Left ventricle myocardium superior (tissue), 1 donor: ENCODE measurements at regions not wholly inside any gene's neighbourhood (a gene's known extent, or its start where the extent isn't known, plus 50 kb on each side); places are given as distances from the start of the nearest gene placed in this dataset.

Experiments
- ATAC-seq: fragments of 200-7000 bp; cut with Tn5 transposase; one replicate; pipeline ENCODE4 v1.9.1; 2020; ENCODE audit warnings: mild to moderate bottlenecking, moderate library complexity
- DNase-seq: peaks from one replicate; pipeline ENCODE4 v3.0.0-alpha.2; 2020
- intact Hi-C: fragments of 100-400 bp; cut with micrococcal nuclease; formaldehyde crosslinking; loops from one replicate; pipeline ENCODE4 v1.11.0; 2022
- donor health status: DM: no; HTN: yes; CAD: no; lungs with severe emphysema.

DNA sequence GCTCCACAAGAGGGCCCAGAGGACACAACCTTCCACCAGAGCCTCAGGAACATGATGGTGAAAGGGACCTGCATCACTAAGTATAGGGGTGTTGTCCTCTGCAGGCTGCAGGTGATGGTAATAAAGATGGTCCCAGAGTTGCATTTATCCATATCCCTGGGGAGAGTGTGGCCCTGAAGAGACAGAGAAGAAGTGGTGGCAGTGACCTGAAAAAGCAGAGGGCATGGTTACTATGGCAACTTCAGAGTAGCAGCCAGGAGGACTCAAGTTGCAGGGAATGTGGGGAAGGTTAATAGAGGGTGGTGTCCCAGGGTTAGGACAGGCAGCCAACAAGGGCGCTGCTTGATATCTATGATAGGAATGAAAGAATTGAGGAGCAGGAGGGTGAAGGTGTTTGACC, 57.1 kb downstream of the HLA-A start:
- ATAC-seq (no peak), DNase-seq (no peak)
- intact Hi-C loops = no loop called here

DNA sequence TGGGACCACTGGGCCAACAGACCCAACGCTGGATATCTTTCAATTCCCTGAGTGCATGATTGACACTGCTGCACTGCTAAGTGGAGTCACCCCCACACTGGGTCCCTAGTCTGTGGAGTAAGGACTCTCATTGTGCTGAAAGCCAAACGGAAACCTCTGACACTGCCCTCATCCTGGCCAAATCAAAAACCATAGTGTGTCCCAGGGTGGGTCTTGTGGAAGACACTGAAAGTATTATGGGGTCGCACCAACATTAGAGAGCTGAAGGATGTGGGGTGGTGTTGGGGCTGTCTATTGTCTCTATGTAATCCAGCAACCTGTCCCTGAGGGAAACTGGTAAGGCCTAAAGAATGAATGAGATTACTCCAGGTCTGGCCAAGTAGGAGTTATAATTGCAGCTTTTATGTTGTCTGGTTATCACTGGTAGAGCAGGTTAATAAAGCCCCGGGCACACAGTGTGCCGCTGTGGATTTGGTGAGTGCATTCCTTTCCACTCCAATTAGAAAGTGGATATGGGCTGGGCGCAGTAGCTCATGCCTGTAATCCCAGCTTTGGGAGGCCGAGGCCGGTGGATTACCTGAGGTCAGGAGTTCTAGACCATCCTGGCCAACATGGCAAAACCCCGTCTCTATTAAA, 57.9 kb downstream of the HLA-A start:
- ATAC-seq (no peak), DNase-seq (no peak)
- intact Hi-C loops = no loop called here

DNA sequence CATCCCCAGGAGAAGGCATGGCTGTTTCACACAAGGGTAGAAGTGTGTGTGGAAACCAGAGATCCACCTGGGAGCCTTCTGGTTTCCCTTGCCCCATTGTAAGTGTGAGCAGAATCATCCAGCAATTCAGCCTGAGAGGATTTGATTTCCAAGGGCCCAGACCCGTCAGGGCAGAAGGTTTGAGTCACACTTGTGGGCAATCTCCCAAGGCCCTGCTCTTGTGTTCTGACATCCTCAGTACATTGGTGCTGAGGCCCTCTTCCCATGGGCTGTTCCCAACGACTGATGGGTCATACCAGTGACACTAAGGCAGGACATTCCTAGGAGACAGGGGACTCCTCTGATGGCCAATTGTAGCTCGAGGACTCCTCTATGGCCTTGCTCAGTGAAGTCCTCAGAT, 58.2 kb upstream of the POLR1H start:
- no peak for DNase-seq

DNA sequence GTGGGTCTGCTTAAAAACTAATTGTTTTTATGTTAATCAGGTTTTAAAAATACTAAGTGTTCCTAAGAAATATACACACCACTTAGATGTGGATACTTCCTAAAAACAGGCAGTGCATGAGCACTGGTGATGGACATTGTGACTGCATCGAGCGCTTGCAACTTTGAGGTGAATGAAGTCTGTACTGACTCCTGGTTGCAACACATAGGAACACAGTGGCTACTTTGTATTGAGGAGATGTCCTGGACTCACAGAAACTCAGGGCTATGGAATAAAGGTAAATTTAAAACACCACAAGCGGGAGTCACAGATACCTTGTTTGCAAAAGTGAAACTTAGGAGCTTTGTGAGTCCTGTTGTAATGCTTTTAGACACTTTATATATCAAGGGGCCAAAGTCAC, 55.6 kb upstream of the POLR1H start:
- intact Hi-C loops = no loop called here
- ATAC-seq (no peak), DNase-seq (no peak)

More for the DNA sequence above, 58.2 kb upstream of the POLR1H start:
- no peak for ATAC-seq
- intact Hi-C loops = no loop called here

DNA sequence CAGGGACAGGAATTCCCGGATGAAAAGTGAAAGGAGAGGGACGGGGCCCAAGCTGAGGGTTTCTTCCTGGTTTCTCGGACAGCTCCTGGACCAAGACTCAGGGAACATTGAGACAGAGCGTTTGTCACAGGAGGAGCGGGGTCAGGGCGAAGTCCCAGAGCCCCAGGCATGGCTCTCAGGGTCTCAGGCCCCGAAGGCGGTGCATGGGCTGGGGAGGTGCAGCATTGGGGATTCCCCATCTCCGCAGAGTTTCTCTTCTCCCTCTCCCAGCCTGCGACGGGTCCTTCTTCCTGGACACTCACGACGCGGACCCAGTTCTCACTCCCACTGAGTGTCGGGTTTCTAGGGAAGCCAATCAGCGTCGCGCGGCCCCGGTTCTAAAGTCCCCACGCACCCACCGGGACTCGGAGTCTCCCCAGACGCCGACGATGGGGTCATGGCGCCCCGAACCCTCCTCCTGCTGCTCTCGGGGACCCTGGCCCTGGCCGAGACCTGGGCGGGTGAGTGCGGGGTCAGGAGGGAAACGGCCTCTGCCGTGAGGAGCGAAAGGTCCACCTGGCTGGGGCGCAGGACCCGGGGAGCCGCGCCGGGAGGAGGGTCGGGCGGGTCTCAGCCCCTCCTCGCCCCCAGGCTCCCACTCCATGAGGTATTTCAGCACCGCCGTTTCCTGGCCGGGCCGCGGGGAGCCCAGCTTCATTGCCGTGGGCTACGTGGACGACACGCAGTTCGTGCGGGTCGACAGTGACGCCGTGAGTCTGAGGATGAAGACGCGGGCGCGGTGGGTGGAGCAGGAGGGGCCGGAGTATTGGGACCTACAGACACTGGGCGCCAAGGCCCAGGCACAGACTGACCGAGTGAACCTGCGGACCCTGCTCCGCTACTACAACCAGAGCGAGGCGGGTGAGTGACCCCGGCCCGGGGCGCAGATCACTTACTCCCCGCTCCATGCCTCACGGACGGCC, 54.6 kb upstream of the POLR1H start:
- DNase-seq (peak; percentile 55), ATAC-seq (peak; percentile 86)
- intact Hi-C loops = no loop called here

DNA sequence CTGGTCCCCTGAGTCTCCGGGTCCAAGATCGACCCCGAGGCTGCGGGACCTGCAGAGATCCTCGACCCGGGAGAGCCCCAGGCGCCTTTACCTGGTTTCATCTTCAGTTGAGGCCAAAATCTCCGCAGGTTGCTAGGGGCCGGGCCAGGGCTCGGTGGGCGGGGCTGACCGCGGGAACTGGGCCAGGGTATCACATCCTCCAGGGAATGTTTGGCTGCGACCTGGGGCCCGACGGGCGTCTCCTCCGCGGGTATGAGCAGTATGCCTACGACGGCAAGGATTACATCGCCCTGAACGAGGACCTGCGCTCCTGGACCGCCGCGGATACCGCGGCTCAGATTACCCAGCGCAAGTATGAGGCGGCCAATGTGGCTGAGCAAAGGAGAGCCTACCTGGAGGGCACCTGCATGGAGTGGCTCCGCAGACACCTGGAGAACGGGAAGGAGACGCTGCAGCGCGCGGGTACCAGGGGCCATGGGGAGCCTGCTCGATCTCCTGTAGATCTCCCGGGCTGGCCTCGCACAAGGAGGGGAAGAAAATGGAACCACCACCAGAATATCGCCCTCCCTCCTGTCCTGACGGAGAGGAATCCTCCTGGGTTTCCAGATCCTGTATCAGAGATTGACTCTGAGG, 53.8 kb upstream of the POLR1H start:
- ATAC-seq (peak; percentile 48), DNase-seq (peak; percentile 50)
- intact Hi-C loops = no loop called here

DNA sequence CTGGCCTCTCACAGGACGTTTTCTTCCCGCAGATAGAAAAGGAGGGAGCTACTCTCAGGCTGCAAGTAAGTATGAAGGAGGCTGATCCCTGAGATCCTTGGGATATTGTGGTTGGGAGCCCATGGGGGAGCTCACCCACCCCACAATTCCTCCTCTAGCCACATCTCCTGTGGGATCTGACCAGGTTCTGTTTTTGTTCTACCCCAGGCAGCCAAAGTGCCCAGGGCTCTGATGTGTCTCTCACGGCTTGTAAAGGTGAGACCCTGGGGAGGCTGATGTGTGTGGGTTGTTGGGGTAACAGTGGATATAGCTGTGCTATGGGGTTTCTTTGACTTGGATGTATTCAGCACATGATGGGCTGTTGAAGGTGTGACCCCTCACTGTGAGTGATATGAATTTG, 52.0 kb upstream of the POLR1H start:
- no peak for ATAC-seq
- intact Hi-C loops = no loop called here
- DNase-seq = no peak
